ENCODE measurements at regions not wholly inside any gene's neighbourhood (a gene's known extent, or its start where the extent isn't known, plus 50 kb on each side); places are given as distances from the start of the nearest gene placed in this dataset.

DNA sequence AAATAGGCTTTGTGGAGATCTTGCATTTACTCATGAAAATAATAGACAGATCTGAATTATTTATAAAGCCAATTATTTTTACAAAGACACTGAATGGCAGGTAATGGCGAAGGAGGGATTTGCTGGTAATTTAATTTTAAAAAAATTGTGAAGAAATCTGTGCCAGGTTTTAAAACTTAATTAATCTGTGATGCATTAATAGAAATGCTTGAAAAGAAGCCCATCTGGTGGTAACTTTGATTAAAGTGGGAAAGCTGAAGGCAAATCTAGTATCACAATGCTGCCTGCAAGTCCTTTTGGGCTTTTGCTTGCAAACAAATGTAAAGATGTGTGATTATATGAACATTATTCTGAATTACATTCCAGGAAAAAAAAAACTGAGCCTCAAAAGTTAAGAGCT, 433.2 kb upstream of the DEPDC1 start:
- H3K4me3 Mint-ChIP-seq: no peak overlapping the region
- CTCF ChIA-PET: interaction anchor here (0.7 kb wide), 1 partner anchor 1681 kb away, joined by 3 read pairs; no protein-coding TSS in a partner anchor
- POLR2A ChIA-PET: no interaction called here
- DNase-seq: no peak
- H3K4me1 Mint-ChIP-seq: no peaks in the 10 kb centered on the region
- no peak overlapping the region for H3K27ac Mint-ChIP-seq
- H3K36me3 Mint-ChIP-seq (ENCODE audit: low read depth): no peaks in the 10 kb centered on the region
- no peaks in the 10 kb centered on the region for H3K9me3 Mint-ChIP-seq
- no peaks in the 10 kb centered on the region for H3K27me3 Mint-ChIP-seq

DNA sequence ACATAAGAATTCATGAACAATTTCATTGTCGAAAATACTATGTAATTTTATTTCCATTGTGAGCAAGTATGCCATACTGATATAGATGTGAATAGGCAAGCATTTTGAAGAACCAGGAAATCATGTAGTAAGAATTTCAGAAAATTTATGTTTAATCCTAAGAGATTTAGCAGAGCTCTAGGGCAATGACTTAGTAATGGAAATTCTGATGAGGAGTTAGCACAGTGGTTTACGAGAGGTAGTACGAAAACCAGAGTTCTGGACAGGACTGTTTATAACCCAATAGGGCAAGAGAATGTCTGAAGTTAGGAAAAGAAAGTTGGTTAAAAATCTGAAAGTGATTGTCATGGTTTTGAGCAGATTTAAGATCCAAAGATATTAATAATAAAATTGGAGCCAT, 439.6 kb upstream of the DEPDC1 start:
- Mint-ChIP-seq H3K27me3 (no peaks in the 10 kb centered on the region), H3K9me3 (peaks cover 3% of the 10 kb centered on the region), H3K4me3 (no peak overlapping the region), H3K4me1 (no peaks in the 10 kb centered on the region), H3K36me3 (ENCODE audit: low read depth) (no peaks in the 10 kb centered on the region), H3K27ac (no peak overlapping the region)
- ChIA-PET CTCF (no interaction called here), POLR2A (no interaction called here)
- no peak for DNase-seq

DNA sequence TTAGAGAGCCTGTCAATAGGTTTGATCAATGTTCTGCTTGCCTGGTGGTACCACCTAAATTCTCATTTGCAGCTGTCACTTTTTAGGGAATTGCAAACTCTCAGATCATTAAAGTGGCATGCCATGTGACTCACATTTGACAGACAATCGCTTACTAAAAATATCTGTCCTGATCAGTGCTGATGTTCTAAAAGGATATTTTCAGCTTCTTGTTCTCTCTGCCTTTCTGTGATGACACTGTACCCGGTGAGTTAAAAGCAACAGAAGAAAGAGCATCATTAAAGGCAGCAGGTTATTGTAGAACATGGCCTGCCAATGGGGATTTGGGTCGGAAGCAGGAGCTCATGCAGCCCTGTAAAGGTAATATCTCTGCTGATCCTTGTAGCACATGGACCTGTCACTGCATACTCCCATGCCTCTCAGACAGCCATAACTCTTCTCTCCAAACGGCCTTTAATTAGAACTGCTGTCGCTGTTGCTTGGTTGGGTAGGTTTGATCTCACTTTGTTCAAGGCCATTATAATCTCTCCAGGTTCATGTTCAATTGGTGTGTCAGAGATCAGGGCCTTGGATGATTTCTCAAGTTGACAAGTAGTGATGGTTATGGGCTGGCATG, 441.3 kb upstream of the DEPDC1 start:
- H3K36me3 Mint-ChIP-seq (ENCODE audit: low read depth): no peaks in the 10 kb centered on the region
- no peak for DNase-seq
- H3K4me3 Mint-ChIP-seq: no peak overlapping the region
- H3K27me3 Mint-ChIP-seq: no peaks in the 10 kb centered on the region
- no peak overlapping the region for H3K27ac Mint-ChIP-seq
- POLR2A ChIA-PET: no interaction called here
- CTCF ChIA-PET: no interaction called here
- H3K4me1 Mint-ChIP-seq: no peaks in the 10 kb centered on the region
- H3K9me3 Mint-ChIP-seq: peaks cover 3% of the 10 kb centered on the region

DNA sequence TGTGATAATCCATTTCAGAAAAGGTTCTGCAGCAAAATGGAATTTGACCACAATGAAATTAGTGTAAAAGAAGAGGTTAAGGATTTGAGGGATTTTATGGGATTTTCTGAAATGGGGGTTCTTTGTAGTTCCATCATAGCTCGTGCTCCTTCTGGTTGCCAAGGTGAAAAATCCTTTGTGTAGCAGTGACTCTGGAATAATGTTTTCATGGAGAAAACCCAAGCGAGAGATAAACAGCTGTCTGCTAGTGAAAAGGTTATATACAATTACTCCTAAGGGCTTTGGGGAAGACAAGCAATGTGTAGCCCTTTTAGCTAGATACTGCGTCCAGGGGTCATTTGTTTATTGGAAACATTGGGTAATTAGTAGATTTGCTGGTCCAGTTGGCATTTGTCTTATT, 453.2 kb upstream of the DEPDC1 start:
- DNase-seq: no peak
- no peak overlapping the region for H3K27ac Mint-ChIP-seq
- H3K9me3 Mint-ChIP-seq: no peaks in the 10 kb centered on the region
- H3K36me3 Mint-ChIP-seq (ENCODE audit: low read depth): no peaks in the 10 kb centered on the region
- no peaks in the 10 kb centered on the region for H3K4me1 Mint-ChIP-seq
- no peak overlapping the region for H3K4me3 Mint-ChIP-seq
- ChIA-PET CTCF (no interaction called here), POLR2A (no interaction called here)
- H3K27me3 Mint-ChIP-seq: no peaks in the 10 kb centered on the region

DNA sequence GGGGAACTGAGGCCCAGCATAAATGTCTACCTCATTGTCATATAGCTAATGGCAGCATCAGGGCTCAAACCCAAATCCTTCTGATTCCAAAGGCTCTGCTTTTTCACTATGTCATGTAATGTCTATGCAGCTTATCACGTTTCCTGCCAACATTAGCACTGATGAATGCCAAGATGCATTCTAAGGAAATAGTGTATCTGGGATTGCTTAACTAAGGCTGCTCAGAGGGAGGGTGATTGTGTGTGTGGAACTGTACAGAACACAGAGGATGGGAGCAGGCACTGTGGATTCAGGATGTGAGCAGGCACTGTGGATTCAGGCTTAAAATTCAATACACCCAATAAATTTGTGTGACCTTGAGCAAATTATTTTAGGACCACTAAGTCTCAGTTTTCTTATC, 456.4 kb upstream of the DEPDC1 start:
- ChIA-PET POLR2A (no interaction called here), CTCF (no interaction called here)
- no peak for DNase-seq
- Mint-ChIP-seq H3K4me1 (no peaks in the 10 kb centered on the region), H3K36me3 (ENCODE audit: low read depth) (no peaks in the 10 kb centered on the region), H3K27ac (no peak overlapping the region), H3K27me3 (no peaks in the 10 kb centered on the region), H3K4me3 (no peak overlapping the region), H3K9me3 (no peaks in the 10 kb centered on the region)

DNA sequence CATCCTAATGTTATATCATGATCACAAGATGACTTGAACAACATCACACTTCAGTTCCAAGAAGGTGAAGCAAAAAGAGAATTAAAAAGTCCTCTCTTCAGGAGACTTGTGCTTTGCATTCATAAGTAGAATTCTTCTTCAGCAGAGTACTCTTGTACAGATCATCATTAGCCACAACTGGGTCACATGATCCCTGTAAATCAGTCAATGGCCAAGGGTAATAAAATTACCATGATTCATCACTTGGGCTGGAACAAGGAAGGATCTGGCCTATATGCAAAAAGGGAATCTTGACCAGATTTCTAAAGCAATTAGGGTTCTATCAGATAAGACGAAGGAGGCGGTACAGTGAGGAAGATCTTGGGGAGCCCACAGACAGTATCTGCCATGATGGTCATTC, 458.0 kb upstream of the DEPDC1 start:
- Mint-ChIP-seq H3K27me3 (no peaks in the 10 kb centered on the region), H3K9me3 (no peaks in the 10 kb centered on the region), H3K36me3 (ENCODE audit: low read depth) (no peaks in the 10 kb centered on the region), H3K4me1 (no peaks in the 10 kb centered on the region), H3K27ac (no peak overlapping the region), H3K4me3 (no peak overlapping the region)
- DNase-seq: no peak
- POLR2A ChIA-PET: no interaction called here
- CTCF ChIA-PET: no interaction called here

DNA sequence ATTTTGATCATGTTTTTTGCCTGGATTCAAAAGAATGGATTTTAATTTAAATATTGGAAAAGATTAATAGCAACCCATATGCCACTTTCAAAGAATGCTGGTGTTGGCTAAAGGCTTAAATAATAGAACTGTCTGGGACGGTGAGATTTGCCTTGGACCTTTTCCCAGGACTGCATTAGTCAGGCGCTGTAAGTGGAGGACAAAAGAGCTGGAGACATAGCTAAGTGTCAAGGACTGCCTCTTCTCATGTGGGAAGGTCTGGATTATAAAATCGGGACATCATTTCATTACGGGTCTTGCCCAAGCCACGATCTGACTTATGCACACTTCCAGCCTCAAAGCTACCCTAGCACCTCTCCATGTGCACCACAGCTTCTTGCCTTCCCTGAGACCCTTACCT, 458.5 kb upstream of the DEPDC1 start:
- POLR2A ChIA-PET: no interaction called here
- no peak overlapping the region for H3K4me3 Mint-ChIP-seq

DNA sequence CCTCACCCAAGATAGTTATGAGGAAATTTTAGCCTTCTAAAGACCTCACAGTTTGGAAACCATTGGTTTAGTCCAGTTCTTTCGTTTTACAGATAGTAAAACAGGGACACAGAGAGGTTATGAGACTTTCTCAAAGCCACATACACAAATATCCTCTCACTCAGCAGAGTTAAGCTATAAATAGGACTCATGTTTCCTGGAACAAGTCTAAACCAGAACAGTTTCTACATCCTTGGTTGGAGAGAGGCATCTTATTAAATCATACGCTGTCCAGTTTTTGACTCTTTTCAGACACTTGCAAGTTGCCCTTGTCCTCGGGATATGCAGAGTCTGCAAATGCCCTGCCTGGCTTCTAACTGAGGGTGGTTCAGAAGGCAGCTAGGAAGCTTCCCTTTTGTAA, 462.1 kb upstream of the DEPDC1 start:
- Mint-ChIP-seq H3K9me3 (no peaks in the 10 kb centered on the region), H3K4me3 (no peak overlapping the region), H3K36me3 (ENCODE audit: low read depth) (no peaks in the 10 kb centered on the region), H3K4me1 (no peaks in the 10 kb centered on the region), H3K27me3 (no peaks in the 10 kb centered on the region), H3K27ac (no peak overlapping the region)
- CTCF ChIA-PET: no interaction called here
- POLR2A ChIA-PET: no interaction called here
- no peak for DNase-seq

More for the DNA sequence above, 458.5 kb upstream of the DEPDC1 start:
- no peaks in the 10 kb centered on the region for H3K36me3 Mint-ChIP-seq (ENCODE audit: low read depth)
- no peaks in the 10 kb centered on the region for H3K4me1 Mint-ChIP-seq
- CTCF ChIA-PET: no interaction called here
- no peak overlapping the region for H3K27ac Mint-ChIP-seq
- H3K9me3 Mint-ChIP-seq: no peaks in the 10 kb centered on the region
- DNase-seq: no peak
- no peaks in the 10 kb centered on the region for H3K27me3 Mint-ChIP-seq

DNA sequence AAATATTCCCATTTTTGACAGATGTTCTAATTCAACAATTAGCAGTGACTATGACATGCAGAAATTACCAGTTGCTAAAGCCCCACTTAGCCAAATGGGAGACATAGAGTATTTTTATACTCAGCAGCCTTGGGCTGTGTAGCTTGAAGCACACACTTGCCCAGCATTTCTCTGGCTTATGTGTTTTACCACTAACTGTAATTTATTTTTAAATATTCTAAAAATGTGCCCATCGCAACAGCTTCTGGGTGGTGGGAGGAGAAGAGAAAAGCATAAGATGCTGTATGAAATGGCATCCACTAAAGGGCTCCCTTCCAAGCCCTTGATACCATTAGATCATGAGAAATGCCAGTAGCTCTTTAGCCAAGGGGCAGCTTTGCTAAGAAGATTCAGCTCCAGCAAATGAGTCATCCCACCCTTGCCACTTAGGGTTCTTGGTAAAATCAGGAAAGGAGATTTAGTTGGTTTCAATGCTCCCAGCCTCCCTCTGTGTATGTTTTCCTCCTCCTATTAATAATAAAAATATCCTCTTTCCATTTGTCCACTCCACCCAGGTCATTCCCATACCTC, 462.7 kb upstream of the DEPDC1 start:
- Mint-ChIP-seq H3K4me1 (no peaks in the 10 kb centered on the region), H3K4me3 (no peak overlapping the region), H3K27ac (no peak overlapping the region), H3K36me3 (ENCODE audit: low read depth) (no peaks in the 10 kb centered on the region), H3K27me3 (no peaks in the 10 kb centered on the region), H3K9me3 (no peaks in the 10 kb centered on the region)
- POLR2A ChIA-PET: no interaction called here
- CTCF ChIA-PET: no interaction called here
- no peak for DNase-seq

DNA sequence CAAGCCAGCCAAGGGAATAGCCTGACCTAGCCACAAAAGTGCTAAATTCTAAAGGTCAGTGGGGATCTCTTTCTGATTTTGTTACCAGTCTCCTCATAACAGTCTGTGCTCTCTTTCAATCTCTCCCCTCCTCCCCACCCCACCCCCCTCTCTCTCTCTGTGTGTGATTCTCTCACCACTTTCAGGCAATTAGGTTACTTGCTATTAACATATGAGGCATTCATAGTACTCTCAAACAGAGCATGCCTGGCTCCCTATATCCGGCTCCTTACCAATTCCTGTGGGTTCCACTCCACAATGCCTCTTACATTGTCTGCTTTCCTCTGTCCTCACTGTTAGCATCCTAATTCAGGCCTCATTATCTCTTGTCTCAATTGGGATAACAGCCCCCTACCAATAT, 464.3 kb upstream of the DEPDC1 start:
- no peak for DNase-seq
- Mint-ChIP-seq H3K27me3 (no peaks in the 10 kb centered on the region), H3K36me3 (ENCODE audit: low read depth) (no peaks in the 10 kb centered on the region), H3K9me3 (peaks cover 2% of the 10 kb centered on the region), H3K4me3 (no peak overlapping the region), H3K4me1 (no peaks in the 10 kb centered on the region), H3K27ac (no peak overlapping the region)
- ChIA-PET CTCF (no interaction called here), POLR2A (no interaction called here)

DNA sequence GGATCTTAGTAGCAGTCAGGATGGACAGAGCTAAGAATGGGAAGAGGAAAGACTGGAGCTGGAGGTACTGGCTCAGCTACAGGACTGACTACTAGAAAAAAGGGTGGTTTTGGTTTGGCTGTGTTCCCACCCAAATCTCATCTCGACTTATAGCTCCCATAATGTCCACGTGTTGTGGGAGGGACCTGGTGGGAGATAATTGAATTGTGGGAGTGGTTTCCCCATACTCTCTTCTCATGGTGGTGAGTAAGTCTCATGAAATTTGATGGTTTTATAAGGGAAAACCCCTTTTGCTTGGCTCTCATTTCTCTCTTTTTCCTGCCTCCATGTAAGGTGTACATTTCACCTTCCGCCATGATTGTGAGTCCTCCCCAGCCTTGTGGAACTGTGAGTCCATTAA, 466.5 kb upstream of the DEPDC1 start:
- ChIA-PET CTCF (no interaction called here), POLR2A (no interaction called here)
- H3K27me3 Mint-ChIP-seq: no peaks in the 10 kb centered on the region
- H3K4me3 Mint-ChIP-seq: no peak overlapping the region
- H3K9me3 Mint-ChIP-seq: peaks cover 2% of the 10 kb centered on the region
- H3K36me3 Mint-ChIP-seq (ENCODE audit: low read depth): no peaks in the 10 kb centered on the region
- DNase-seq: no peak
- no peak overlapping the region for H3K27ac Mint-ChIP-seq
- no peaks in the 10 kb centered on the region for H3K4me1 Mint-ChIP-seq

DNA sequence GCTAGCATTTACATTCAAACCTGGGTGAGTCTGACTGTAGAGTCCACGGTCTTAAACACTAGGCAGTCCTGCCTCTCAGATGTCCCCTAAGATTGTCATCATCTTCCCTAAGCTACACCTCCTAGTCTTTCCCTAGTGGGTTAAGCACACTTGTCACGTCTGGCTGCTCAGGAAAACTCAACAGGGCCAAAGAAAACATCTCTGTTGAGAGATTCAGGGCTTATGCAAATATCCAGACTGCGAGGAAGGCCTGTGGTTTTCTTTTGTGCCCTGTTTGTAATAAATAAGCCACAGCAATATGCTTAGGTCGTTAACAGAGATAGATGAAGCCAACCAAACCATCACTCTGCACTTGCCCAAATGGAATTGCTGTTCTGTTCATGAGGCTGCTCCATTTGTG, 472.6 kb upstream of the DEPDC1 start:
- no peak for DNase-seq
- no peak overlapping the region for H3K4me3 Mint-ChIP-seq
- ChIA-PET CTCF (no interaction called here), POLR2A (no interaction called here)
- no peak overlapping the region for H3K27ac Mint-ChIP-seq
- peaks cover 2% of the 10 kb centered on the region for H3K9me3 Mint-ChIP-seq
- no peaks in the 10 kb centered on the region for H3K27me3 Mint-ChIP-seq
- no peaks in the 10 kb centered on the region for H3K36me3 Mint-ChIP-seq (ENCODE audit: low read depth)
- H3K4me1 Mint-ChIP-seq: no peaks in the 10 kb centered on the region

DNA sequence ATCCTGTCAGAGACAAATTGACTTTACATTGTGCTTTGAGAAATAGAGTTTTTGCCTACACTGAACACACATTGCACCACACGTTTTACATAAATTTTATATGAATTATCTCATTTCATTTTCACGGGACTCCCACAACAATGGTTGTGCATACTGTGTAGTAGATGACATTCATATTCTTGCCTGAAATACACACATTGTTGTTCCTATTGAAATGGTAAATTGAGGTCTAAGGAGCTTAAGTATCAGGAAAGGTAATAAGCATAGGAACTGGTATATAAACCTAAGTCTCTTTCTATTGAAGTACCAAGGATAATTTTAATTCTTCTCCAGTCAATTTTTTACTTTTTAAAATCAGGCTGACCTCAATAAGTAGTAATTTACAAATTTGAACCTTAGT, 473.7 kb upstream of the DEPDC1 start:
- Mint-ChIP-seq H3K4me1 (no peaks in the 10 kb centered on the region), H3K27ac (no peak overlapping the region), H3K4me3 (no peak overlapping the region), H3K27me3 (no peaks in the 10 kb centered on the region), H3K36me3 (ENCODE audit: low read depth) (no peaks in the 10 kb centered on the region), H3K9me3 (peaks cover 1% of the 10 kb centered on the region)
- ChIA-PET POLR2A (no interaction called here), CTCF (no interaction called here)
- DNase-seq: no peak

DNA sequence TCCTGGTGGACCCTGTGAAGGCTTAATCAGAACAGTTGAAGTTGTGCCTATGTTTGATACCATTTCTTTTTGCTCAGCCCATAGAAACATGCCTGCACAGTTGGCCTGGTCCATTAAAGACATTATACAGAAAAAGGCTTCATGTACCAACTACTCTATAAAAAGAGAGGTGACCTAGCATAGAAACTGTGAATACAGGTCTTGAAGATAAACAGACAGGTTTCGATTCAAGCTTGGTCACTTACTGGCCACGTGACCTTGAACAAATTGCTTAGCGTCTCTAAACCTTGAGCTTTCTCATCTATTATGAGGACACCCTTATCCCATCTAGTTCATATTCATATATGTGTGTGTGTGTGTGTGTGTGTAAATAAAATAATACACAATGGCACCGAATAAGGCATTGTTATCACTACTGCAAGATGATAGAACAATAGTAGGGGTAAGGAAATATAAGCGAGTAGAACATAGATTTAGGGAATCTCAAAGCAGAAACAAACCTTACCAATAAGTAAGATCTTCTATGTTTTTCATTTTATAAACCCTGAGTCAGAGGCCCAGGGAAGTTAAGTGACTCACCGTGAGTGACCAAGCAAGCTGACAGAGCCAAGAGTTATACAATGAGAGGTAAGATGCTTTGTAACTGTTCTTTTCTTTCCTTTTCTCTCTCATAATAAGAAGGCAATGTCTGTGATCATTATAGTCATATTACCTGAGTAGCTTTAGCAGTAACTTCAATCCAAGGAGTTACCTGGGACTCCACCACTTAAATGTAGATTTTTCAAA, 476.8 kb upstream of the DEPDC1 start:
- Mint-ChIP-seq H3K27me3 (no peaks in the 10 kb centered on the region), H3K4me1 (no peaks in the 10 kb centered on the region), H3K4me3 (no peak overlapping the region), H3K27ac (no peak overlapping the region), H3K36me3 (ENCODE audit: low read depth) (no peaks in the 10 kb centered on the region), H3K9me3 (no peaks in the 10 kb centered on the region)
- ChIA-PET POLR2A (no interaction called here), CTCF (no interaction called here)
- DNase-seq: no peak
